ENCODE measurements at regions not wholly inside any gene's neighbourhood (a gene's known extent, or its start where the extent isn't known, plus 50 kb on each side); places are given as distances from the start of the nearest gene placed in this dataset.

- Histone ChIP-seq H3K27me3 (ENCODE audit: insufficient read depth, poor library complexity, severe bottlenecking) (no peaks in the 10 kb centered on the region), H3K27ac (ENCODE audit: poor library complexity, severe bottlenecking) (no peak overlapping the region), H3K36me3 (ENCODE audit: low read depth) (no peaks in the 10 kb centered on the region), H3K9me3 (ENCODE audit: severe bottlenecking) (no peaks in the 10 kb centered on the region), H3K4me1 (ENCODE audit: insufficient read depth, poor library complexity, severe bottlenecking) (no peaks in the 10 kb centered on the region), H3K4me3 (ENCODE audit: severe bottlenecking) (no peak overlapping the region)
- peak; percentile 72 for TF ChIP-seq CTCF (IDR thresholded peaks at IDR 0.05; ENCODE audit: poor library complexity, severe bottlenecking)
- no peak for DNase-seq (ENCODE audit: low spot score)
- ATAC-seq (ENCODE audit: low read depth): peak; percentile 68; the same call in 1 of the 3 replicates
Measured at GRCh38 chr10:108204528-108205305, 1040.2 kb upstream of the SORCS1 start.

GRCh38 chr10:108203905-108204527 is 1039.5 kb upstream of the SORCS1 start:
- no peaks in the 10 kb centered on the region for H3K27me3 ChIP-seq (ENCODE audit: insufficient read depth, poor library complexity, severe bottlenecking)
- no peak overlapping the region for H3K4me3 ChIP-seq (ENCODE audit: severe bottlenecking)
- H3K4me1 ChIP-seq (ENCODE audit: insufficient read depth, poor library complexity, severe bottlenecking): no peaks in the 10 kb centered on the region
- DNase-seq (ENCODE audit: low spot score) (no peak), ATAC-seq (ENCODE audit: low read depth) (no peak)
- H3K36me3 ChIP-seq (ENCODE audit: low read depth): no peaks in the 10 kb centered on the region
- H3K9me3 ChIP-seq (ENCODE audit: severe bottlenecking): no peaks in the 10 kb centered on the region
- no peak overlapping the region for H3K27ac ChIP-seq (ENCODE audit: poor library complexity, severe bottlenecking)
- TF ChIP-seq CTCF (IDR thresholded peaks at IDR 0.05; ENCODE audit: poor library complexity, severe bottlenecking): no peak

GRCh38 chr10:108187408-108188012 is 1023.0 kb upstream of the SORCS1 start:
- no peaks in the 10 kb centered on the region for H3K9me3 ChIP-seq (ENCODE audit: severe bottlenecking)
- H3K36me3 ChIP-seq (ENCODE audit: low read depth): no peaks in the 10 kb centered on the region
- H3K4me1 ChIP-seq (ENCODE audit: insufficient read depth, poor library complexity, severe bottlenecking): no peaks in the 10 kb centered on the region
- no peak overlapping the region for H3K4me3 ChIP-seq (ENCODE audit: severe bottlenecking)
- DNase-seq (ENCODE audit: low spot score): no peak
- no peak for ATAC-seq (ENCODE audit: low read depth)
- H3K27ac ChIP-seq (ENCODE audit: poor library complexity, severe bottlenecking): no peak overlapping the region
- TF ChIP-seq CTCF (IDR thresholded peaks at IDR 0.05; ENCODE audit: poor library complexity, severe bottlenecking): no peak
- H3K27me3 ChIP-seq (ENCODE audit: insufficient read depth, poor library complexity, severe bottlenecking): no peaks in the 10 kb centered on the region

GRCh38 chr10:108184114-108184513 is 1019.6 kb upstream of the SORCS1 start:
- Histone ChIP-seq H3K36me3 (ENCODE audit: low read depth) (no peaks in the 10 kb centered on the region), H3K27me3 (ENCODE audit: insufficient read depth, poor library complexity, severe bottlenecking) (no peaks in the 10 kb centered on the region), H3K4me3 (ENCODE audit: severe bottlenecking) (no peak overlapping the region), H3K27ac (ENCODE audit: poor library complexity, severe bottlenecking) (no peak overlapping the region), H3K9me3 (ENCODE audit: severe bottlenecking) (no peaks in the 10 kb centered on the region), H3K4me1 (ENCODE audit: insufficient read depth, poor library complexity, severe bottlenecking) (no peaks in the 10 kb centered on the region)
- ATAC-seq (ENCODE audit: low read depth) (no peak), DNase-seq (ENCODE audit: low spot score) (no peak)
- TF ChIP-seq CTCF (IDR thresholded peaks at IDR 0.05; ENCODE audit: poor library complexity, severe bottlenecking): no peak
